Renal cortex interstitium (tissue), 11 donors: ENCODE measurements at regions not wholly inside any gene's neighbourhood (a gene's known extent, or its start where the extent isn't known, plus 50 kb on each side); places are given as distances from the start of the nearest gene placed in this dataset.

Experiments used
- DNase-seq, 11 donors: peaks; one replicate each; pipeline ENCODE4 v3.0.0-alpha.2; 2013; ENCODE audit warnings: low read depth in 9 of 11, low spot score in 4 of 11; ENCODE audit errors: extremely low read depth in 1 of 11

- DNase-seq: no peak
Measured at GRCh38 chr7:54810401-54810800, 51.4 kb upstream of the SEC61G start.

- DNase-seq: no peak
Measured at GRCh38 chr7:54811041-54811845, 52.2 kb upstream of the SEC61G start.

- no peak for DNase-seq
Measured at GRCh38 chr7:54811846-54812254, 52.8 kb upstream of the SEC61G start.

- no peak for DNase-seq
Measured at GRCh38 chr7:54812756-54813322, 53.8 kb upstream of the SEC61G start.

GRCh38 chr7:54813398-54813797 lies 54.4 kb upstream of the SEC61G start:
- no peak for DNase-seq

GRCh38 chr7:54814401-54814800 lies 55.4 kb upstream of the SEC61G start:
- DNase-seq: no peak

- no peak for DNase-seq
Measured at GRCh38 chr7:54817152-54817551, 58.1 kb upstream of the SEC61G start.

- DNase-seq: no peak
Measured at GRCh38 chr7:54823776-54824175, 64.8 kb upstream of the SEC61G start.

GRCh38 chr7:54824655-54825054 lies 65.6 kb upstream of the SEC61G start:
- no peak for DNase-seq

GRCh38 chr7:54825368-54825767 lies 66.4 kb upstream of the SEC61G start:
- DNase-seq: no peak

- no peak for DNase-seq
Measured at GRCh38 chr7:54827734-54828133, 68.7 kb upstream of the SEC61G start.

GRCh38 chr7:54831046-54831643 lies 72.1 kb upstream of the SEC61G start:
- no peak for DNase-seq

- no peak for DNase-seq
Measured at GRCh38 chr7:54831644-54832095, 72.7 kb upstream of the SEC61G start.

GRCh38 chr7:54833001-54833467 lies 74.0 kb upstream of the SEC61G start:
- no peak for DNase-seq

GRCh38 chr7:54837168-54837567 lies 78.2 kb upstream of the SEC61G start:
- DNase-seq: no peak

GRCh38 chr7:54837761-54838160 lies 78.8 kb upstream of the SEC61G start:
- DNase-seq: no peak

- no peak for DNase-seq
Measured at GRCh38 chr7:54838175-54838910, 79.3 kb upstream of the SEC61G start.

GRCh38 chr7:54839575-54840213 lies 80.7 kb upstream of the SEC61G start:
- no peak for DNase-seq
